ENCODE measurements at regions not wholly inside any gene's neighbourhood (a gene's known extent, or its start where the extent isn't known, plus 50 kb on each side); places are given as distances from the start of the nearest gene placed in this dataset.
A peak's percentile ranks its signal among the peaks of the same experiment; 100 is the strongest.
"Not testable (repeated sequence)": the region's sequence is repeated elsewhere in the genome, so short reads cannot be mapped to it uniquely, and the experiment has no call there.

GRCh38 chr1:111063595-111063994 is 76.3 kb downstream of the DRAM2 start:
- TF ChIP-seq Cebpa-rat (IDR thresholded peaks at IDR 0.05): no peak
- Histone ChIP-seq H3K4me2 (no peak overlapping the region), H3K27ac (no peak overlapping the region), H3K4me3 (no peak overlapping the region), H3K9me3 (replicated peaks in 1 of 11) (peaks cover 53 to 70% (median 60%) of the 10 kb centered on the region in 11 experiments), H3K9ac (no peak overlapping the region), H3K4me1 (peaks cover 0 to 9% (median 3%) of the 10 kb centered on the region in 10 experiments; a peak in 7 of 20 replicates), H3K27me3 (no peaks in the 10 kb centered on the region), H4K20me1 (no peaks in the 10 kb centered on the region), H3K36me3 (no peaks in the 10 kb centered on the region)

- Histone ChIP-seq H3K9ac (no peak overlapping the region), H3K27ac (no peak overlapping the region), H3K4me3 (no peak overlapping the region), H3K36me3 (no peaks in the 10 kb centered on the region), H3K4me1 (peaks cover 0 to 9% (median 3%) of the 10 kb centered on the region in 10 experiments; a peak in 7 of 20 replicates), H4K20me1 (no peaks in the 10 kb centered on the region), H3K4me2 (peak overlapping the region in 5 of 11 experiments; percentile 2 to 29 (median 13); a peak in 4 of 22 replicates), H3K9me3 (replicated peaks in 1 of 11) (peaks cover 46 to 61% (median 52%) of the 10 kb centered on the region in 11 experiments), H3K27me3 (no peaks in the 10 kb centered on the region)
- no peak for TF ChIP-seq Cebpa-rat (IDR thresholded peaks at IDR 0.05)
Observed at GRCh38 chr1:111062624-111063023, 77.3 kb downstream of the DRAM2 start.

- Histone ChIP-seq H3K27ac (no peak overlapping the region), H3K9ac (no peak overlapping the region), H3K4me1 (peaks cover 0 to 9% (median 3%) of the 10 kb centered on the region in 10 experiments; a peak in 7 of 20 replicates), H3K36me3 (no peaks in the 10 kb centered on the region), H3K9me3 (replicated peaks in 1 of 11) (peaks cover 46 to 57% (median 48%) of the 10 kb centered on the region in 11 experiments), H3K4me3 (no peak overlapping the region), H3K27me3 (no peaks in the 10 kb centered on the region), H3K4me2 (peak overlapping the region in 5 of 11 experiments; percentile 2 to 29 (median 13); a peak in 4 of 22 replicates), H4K20me1 (no peaks in the 10 kb centered on the region)
- no peak for TF ChIP-seq Cebpa-rat (IDR thresholded peaks at IDR 0.05)
Observed at GRCh38 chr1:111062081-111062480, 77.8 kb downstream of the DRAM2 start.

- no peak for TF ChIP-seq Cebpa-rat (IDR thresholded peaks at IDR 0.05)
- Histone ChIP-seq H3K27me3 (no peaks in the 10 kb centered on the region), H3K27ac (no peak overlapping the region), H4K20me1 (no peaks in the 10 kb centered on the region), H3K4me2 (no peak overlapping the region), H3K9me3 (replicated peaks in 1 of 11) (peaks cover 0 to 8% (median 3%) of the 10 kb centered on the region in 11 experiments; a peak in 4 of 22 replicates), H3K36me3 (no peaks in the 10 kb centered on the region), H3K4me3 (no peak overlapping the region), H3K9ac (no peak overlapping the region), H3K4me1 (peaks cover 0 to 10% (median 0%) of the 10 kb centered on the region in 10 experiments; a peak in 2 of 20 replicates)
Observed at GRCh38 chr1:111054656-111055055, 85.2 kb downstream of the DRAM2 start.

GRCh38 chr1:111052246-111052645 is 87.6 kb downstream of the DRAM2 start:
- H3K4me1 ChIP-seq: peaks cover 0 to 10% (median 0%) of the 10 kb centered on the region in 10 experiments; a peak in 2 of 20 replicates
- H3K4me2 ChIP-seq: peak overlapping the region in 1 of 11 experiments; percentile 29; a peak in 1 of 22 replicates
- H3K9ac ChIP-seq: no peak overlapping the region
- no peak for TF ChIP-seq Cebpa-rat (IDR thresholded peaks at IDR 0.05)
- peaks cover 0 to 27% (median 11%) of the 10 kb centered on the region in 11 experiments; a peak in 11 of 22 replicates for H3K9me3 ChIP-seq (replicated peaks in 1 of 11)
- H3K4me3 ChIP-seq: no peak overlapping the region
- H3K36me3 ChIP-seq: no peaks in the 10 kb centered on the region
- no peak overlapping the region for H3K27ac ChIP-seq
- H4K20me1 ChIP-seq: no peaks in the 10 kb centered on the region
- H3K27me3 ChIP-seq: no peaks in the 10 kb centered on the region

- not testable (repeated sequence) for H3K27me3 ChIP-seq, H3K9ac ChIP-seq, H3K36me3 ChIP-seq, H3K27ac ChIP-seq, H3K4me1 ChIP-seq, H3K4me3 ChIP-seq, H3K4me2 ChIP-seq, H4K20me1 ChIP-seq
- H3K9me3 ChIP-seq (replicated peaks in 1 of 11): peaks cover 0 to 20% (median 11%) of the 10 kb centered on the region in 11 experiments; a peak in 10 of 22 replicates
Observed at GRCh38 chr1:111048253-111048652, 84.5 kb upstream of the LRIF1 start.

- no peak overlapping the region for H3K4me3 ChIP-seq
- H3K9me3 ChIP-seq (replicated peaks in 1 of 11): peaks cover 0 to 20% (median 12%) of the 10 kb centered on the region in 11 experiments; a peak in 11 of 22 replicates
- H3K27ac ChIP-seq: no peak overlapping the region
- no peaks in the 10 kb centered on the region for H3K4me1 ChIP-seq
- H3K4me2 ChIP-seq: no peak overlapping the region
- H3K9ac ChIP-seq: no peak overlapping the region
- H4K20me1 ChIP-seq: no peaks in the 10 kb centered on the region
- no peak for TF ChIP-seq Cebpa-rat (IDR thresholded peaks at IDR 0.05)
- H3K36me3 ChIP-seq: no peaks in the 10 kb centered on the region
- H3K27me3 ChIP-seq: no peaks in the 10 kb centered on the region
Observed at GRCh38 chr1:111045033-111045722, 81.5 kb upstream of the LRIF1 start.

- H3K4me1 ChIP-seq: no peaks in the 10 kb centered on the region
- H3K4me2 ChIP-seq: no peak overlapping the region
- 0 out of 22 replicates have a peak, but pooled peaks of 2 of the 11 experiments have one; percentile 7 to 33 for TF ChIP-seq Cebpa-rat (IDR thresholded peaks at IDR 0.05)
- H4K20me1 ChIP-seq: no peaks in the 10 kb centered on the region
- H3K27me3 ChIP-seq: no peaks in the 10 kb centered on the region
- H3K9me3 ChIP-seq (replicated peaks in 1 of 11): peaks cover 0 to 22% (median 11%) of the 10 kb centered on the region in 11 experiments; a peak in 14 of 22 replicates
- no peak overlapping the region for H3K27ac ChIP-seq
- H3K36me3 ChIP-seq: no peaks in the 10 kb centered on the region
- no peak overlapping the region for H3K4me3 ChIP-seq
- H3K9ac ChIP-seq: no peak overlapping the region
Observed at GRCh38 chr1:111032295-111032897, 68.7 kb upstream of the LRIF1 start.

- H3K9ac ChIP-seq: no peak overlapping the region
- no peaks in the 10 kb centered on the region for H3K36me3 ChIP-seq
- peaks cover 0 to 5% (median under 1%) of the 10 kb centered on the region in 11 experiments; a peak in 4 of 22 replicates for H3K9me3 ChIP-seq (replicated peaks in 1 of 11)
- H3K4me3 ChIP-seq: no peak overlapping the region
- no peak overlapping the region for H3K4me2 ChIP-seq
- H3K27ac ChIP-seq: no peak overlapping the region
- no peak for TF ChIP-seq Cebpa-rat (IDR thresholded peaks at IDR 0.05)
- H3K4me1 ChIP-seq: no peaks in the 10 kb centered on the region
- no peaks in the 10 kb centered on the region for H3K27me3 ChIP-seq
- H4K20me1 ChIP-seq: no peaks in the 10 kb centered on the region
Observed at GRCh38 chr1:111030590-111030989, 66.9 kb upstream of the LRIF1 start.
